ENCODE measurements at regions not wholly inside any gene's neighbourhood (a gene's known extent, or its start where the extent isn't known, plus 50 kb on each side); places are given as distances from the start of the nearest gene placed in this dataset.

- TF ChIP-seq EZH2 (IDR thresholded peaks at IDR 0.05; ENCODE audit: insufficient read depth, poor library complexity, severe bottlenecking) = no peak
- TF ChIP-seq EZH2phosphoT487 (IDR thresholded peaks at IDR 0.05; ENCODE audit: insufficient read depth, low read depth) = no peak
Measured at GRCh38 chr1:227372726-227373130, 54.4 kb upstream of the CDC42BPA start.
